HL-60 (cell line): ENCODE measurements at regions not wholly inside any gene's neighbourhood (a gene's known extent, or its start where the extent isn't known, plus 50 kb on each side); places are given as distances from the start of the nearest gene placed in this dataset.
A peak's percentile ranks its signal among the peaks of the same experiment; 100 is the strongest.
"Not testable (repeated sequence)": the region's sequence is repeated elsewhere in the genome, so short reads cannot be mapped to it uniquely, and the experiment has no call there.

Experiments
- DNase-seq, 2 experiments: peaks; one replicate each; pipeline ENCODE4 v3.0.0-alpha.2; 2010 to 2020; ENCODE audit warnings: low read depth in 1 of 2, low spot score in 1 of 2
- H3K27ac ChIP-seq: fragments of 250-450 bp; sonication (Bioruptor Pico); replicated peaks from 2 replicates; pipeline ENCODE4 v1.5.1; 2020; ENCODE audit warnings: mild to moderate bottlenecking, moderate library complexity
- H3K27me3 ChIP-seq: fragments of 250-450 bp; sonication (Bioruptor Pico); 2 replicates; pipeline ENCODE4 v1.5.1; 2021; ENCODE audit warnings: mild to moderate bottlenecking, moderate library complexity; ENCODE audit not compliant: insufficient read depth, poor library complexity, severe bottlenecking
- H3K4me3 ChIP-seq: replicated peaks from 2 replicates; pipeline ENCODE4 v1.5.1; 2011; ENCODE audit warnings: mild to moderate bottlenecking, control low read depth, low read length; ENCODE audit not compliant: insufficient read depth

DNA sequence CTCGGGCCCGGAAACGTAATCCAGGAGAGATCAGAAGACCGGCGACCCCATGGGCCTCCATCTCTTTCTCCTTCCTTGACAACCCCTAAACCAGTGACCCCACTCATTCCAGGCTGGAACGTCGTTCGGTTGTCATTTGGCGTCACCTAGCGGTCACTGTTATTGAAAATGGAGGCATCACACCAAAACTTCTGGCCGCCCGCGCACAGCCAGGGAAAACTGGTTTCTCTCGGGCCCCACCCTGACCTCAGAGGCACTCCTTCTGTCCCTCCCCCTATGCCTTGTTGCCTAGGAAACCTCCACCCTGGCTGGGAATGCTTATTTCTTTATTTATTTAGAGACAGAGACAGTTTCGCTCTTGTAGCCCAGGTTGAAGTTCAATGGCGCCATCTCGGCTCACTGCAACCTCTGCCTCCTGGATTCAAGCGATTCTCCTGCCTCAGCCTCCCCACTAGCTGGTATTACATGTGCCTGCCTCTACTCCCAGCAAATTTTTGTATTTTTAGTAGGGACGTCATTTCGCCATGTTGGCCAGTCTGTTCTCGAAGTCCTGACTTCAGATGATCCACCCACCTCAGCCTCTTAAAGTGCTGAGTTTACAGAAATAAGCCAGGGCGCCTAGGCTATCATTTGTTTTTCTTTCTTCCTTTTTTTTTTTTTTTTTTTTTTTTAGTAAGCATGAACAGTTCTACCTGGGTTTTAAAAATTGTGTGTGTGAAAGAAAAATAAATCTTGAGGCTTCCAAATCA is 2144.1 kb upstream of the TPTE start:
- H3K27ac ChIP-seq, DNase-seq, H3K27me3 ChIP-seq, H3K4me3 ChIP-seq: not testable (repeated sequence)

DNA sequence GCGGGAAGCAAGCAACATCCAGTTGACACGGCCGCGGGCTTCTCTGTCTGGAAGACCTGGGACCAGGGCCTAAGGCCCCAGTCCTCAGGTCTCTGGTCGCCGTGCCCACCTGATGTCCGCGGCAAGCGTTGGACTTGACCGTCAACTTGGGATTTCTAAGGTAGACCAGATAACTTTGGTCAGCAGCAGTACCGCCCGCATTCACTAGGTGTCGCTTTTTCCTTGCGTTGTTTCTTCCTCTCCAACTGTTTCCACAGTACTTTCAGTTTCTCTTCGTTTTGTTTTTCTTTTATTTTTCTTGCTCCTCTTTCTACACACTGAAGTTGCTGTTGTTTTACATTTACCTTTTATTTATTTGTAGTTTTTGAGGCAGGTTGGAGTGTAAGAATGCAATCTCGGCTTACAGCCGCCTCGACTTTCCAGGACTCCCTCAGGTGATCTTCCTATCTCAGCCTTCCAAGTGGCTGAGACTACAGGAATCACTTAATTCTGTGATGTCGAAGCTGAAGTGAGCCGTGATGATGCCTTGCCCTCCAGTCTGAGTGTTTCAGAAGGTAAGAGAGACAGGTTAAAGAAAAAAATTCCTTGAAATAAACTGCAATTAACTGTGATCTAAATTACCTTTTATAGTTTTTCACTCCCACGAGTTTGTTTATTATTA is 2140.8 kb upstream of the TPTE start:
- DNase-seq, H3K27ac ChIP-seq, H3K4me3 ChIP-seq, H3K27me3 ChIP-seq: not testable (repeated sequence)

DNA sequence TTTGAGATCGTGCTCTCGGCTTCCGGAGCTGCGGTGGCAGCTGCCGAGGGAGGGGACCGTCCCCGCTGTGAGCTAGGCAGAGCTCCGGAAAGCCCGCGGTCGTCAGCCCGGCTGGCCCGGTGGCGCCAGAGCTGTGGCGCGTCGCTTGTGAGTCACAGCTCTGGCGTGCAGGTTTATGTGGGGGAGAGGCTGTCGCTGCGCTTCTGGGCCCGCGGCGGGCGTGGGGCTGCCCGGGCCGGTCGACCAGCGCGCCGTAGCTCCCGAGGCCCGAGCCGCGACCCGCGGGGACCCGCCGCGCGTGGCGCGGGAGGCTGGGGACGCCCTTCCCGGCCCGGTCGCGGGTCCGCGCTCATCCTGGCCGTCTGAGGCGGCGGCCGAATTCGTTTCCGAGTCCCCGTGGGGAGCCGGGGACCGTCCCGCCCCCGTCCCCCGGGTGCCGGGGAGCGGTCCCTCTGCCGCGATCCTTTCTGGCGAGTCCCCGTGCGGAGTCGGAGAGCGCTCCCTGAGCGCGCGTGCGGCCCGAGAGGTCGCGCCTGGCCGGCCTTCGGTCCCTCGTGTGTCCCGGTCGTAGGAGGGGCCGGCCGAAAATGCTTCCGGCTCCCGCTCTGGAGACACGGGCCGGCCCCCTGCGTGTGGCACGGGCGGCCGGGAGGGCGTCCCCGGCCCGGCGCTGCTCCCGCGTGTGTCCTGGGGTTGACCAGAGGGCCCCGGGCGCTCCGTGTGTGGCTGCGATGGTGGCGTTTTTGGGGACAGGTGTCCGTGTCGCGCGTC is 2133.0 kb upstream of the TPTE start:
- H3K27me3 ChIP-seq, H3K27ac ChIP-seq, DNase-seq, H3K4me3 ChIP-seq: not testable (repeated sequence)

DNA sequence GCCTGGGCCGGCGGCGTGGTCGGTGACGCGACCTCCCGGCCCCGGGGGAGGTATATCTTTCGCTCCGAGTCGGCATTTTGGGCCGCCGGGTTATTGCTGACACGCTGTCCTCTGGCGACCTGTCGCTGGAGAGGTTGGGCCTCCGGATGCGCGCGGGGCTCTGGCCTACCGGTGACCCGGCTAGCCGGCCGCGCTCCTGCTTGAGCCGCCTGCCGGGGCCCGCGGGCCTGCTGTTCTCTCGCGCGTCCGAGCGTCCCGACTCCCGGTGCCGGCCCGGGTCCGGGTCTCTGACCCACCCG is 2132.5 kb upstream of the TPTE start:
- not testable (repeated sequence) for H3K27ac ChIP-seq, H3K27me3 ChIP-seq, DNase-seq, H3K4me3 ChIP-seq

DNA sequence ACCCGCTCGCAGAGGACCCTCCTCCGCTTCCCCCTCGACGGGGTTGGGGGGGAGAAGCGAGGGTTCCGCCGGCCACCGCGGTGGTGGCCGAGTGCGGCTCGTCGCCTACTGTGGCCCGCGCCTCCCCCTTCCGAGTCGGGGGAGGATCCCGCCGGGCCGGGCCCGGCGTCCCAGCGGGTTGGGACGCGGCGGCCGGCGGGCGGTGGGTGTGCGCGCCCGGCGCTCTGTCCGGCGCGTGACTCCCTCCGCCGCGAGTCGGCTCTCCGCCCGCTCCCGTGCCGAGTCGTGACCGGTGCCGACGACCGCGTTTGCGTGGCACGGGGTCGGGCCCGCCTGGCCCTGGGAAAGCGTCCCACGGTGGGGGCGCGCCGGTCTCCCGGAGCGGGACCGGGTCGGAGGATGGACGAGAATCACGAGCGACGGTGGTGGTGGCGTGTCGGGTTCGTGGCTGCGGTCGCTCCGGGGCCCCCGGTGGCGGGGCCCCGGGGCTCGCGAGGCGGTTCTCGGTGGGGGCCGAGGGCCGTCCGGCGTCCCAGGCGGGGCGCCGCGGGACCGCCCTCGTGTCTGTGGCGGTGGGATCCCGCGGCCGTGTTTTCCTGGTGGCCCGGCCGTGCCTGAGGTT is 2130.7 kb upstream of the TPTE start:
- H3K27me3 ChIP-seq, H3K27ac ChIP-seq, H3K4me3 ChIP-seq, DNase-seq: not testable (repeated sequence)

DNA sequence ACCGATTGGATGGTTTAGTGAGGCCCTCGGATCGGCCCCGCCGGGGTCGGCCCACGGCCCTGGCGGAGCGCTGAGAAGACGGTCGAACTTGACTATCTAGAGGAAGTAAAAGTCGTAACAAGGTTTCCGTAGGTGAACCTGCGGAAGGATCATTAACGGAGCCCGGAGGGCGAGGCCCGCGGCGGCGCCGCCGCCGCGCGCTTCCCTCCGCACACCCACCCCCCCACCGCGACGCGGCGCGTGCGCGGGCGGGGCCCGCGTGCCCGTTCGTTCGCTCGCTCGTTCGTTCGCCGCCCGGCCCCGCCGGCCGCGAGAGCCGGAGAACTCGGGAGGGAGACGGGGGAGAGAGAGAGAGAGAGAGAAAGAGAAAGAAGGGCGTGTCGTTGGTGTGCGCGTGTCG is 2127.0 kb upstream of the TPTE start:
- not testable (repeated sequence) for H3K27ac ChIP-seq, DNase-seq, H3K27me3 ChIP-seq, H3K4me3 ChIP-seq

DNA sequence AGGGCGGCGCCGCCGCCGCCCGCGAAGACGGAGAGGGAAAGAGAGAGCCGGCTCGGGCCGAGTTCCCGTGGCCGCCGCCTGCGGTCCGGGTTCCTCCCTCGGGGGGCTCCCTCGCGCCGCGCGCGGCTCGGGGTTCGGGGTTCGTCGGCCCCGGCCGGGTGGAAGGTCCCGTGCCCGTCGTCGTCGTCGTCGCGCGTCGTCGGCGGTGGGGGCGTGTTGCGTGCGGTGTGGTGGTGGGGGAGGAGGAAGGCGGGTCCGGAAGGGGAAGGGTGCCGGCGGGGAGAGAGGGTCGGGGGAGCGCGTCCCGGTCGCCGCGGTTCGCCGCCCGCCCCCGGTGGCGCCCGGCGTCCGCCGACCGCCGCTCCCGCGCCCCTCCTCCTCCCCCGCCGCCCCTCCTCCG is 2125.4 kb upstream of the TPTE start:
- not testable (repeated sequence) for DNase-seq, H3K4me3 ChIP-seq, H3K27me3 ChIP-seq, H3K27ac ChIP-seq

DNA sequence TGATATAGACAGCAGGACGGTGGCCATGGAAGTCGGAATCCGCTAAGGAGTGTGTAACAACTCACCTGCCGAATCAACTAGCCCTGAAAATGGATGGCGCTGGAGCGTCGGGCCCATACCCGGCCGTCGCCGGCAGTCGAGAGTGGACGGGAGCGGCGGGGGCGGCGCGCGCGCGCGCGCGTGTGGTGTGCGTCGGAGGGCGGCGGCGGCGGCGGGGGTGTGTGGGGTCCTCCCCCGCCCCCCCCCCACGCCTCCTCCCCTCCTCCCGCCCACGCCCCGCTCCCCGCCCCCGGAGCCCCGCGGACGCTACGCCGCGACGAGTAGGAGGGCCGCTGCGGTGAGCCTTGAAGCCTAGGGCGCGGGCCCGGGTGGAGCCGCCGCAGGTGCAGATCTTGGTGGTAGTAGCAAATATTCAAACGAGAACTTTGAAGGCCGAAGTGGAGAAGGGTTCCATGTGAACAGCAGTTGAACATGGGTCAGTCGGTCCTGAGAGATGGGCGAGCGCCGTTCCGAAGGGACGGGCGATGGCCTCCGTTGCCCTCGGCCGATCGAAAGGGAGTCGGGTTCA is 2122.4 kb upstream of the TPTE start:
- DNase-seq, H3K4me3 ChIP-seq, H3K27ac ChIP-seq, H3K27me3 ChIP-seq: not testable (repeated sequence)

DNA sequence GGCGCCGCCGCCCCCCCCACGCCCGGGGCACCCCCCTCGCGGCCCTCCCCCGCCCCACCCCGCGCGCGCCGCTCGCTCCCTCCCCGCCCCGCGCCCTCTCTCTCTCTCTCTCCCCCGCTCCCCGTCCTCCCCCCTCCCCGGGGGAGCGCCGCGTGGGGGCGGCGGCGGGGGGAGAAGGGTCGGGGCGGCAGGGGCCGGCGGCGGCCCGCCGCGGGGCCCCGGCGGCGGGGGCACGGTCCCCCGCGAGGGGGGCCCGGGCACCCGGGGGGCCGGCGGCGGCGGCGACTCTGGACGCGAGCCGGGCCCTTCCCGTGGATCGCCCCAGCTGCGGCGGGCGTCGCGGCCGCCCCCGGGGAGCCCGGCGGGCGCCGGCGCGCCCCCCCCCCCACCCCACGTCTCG is 2121.5 kb upstream of the TPTE start:
- H3K27ac ChIP-seq, H3K27me3 ChIP-seq, DNase-seq, H3K4me3 ChIP-seq: not testable (repeated sequence)

DNA sequence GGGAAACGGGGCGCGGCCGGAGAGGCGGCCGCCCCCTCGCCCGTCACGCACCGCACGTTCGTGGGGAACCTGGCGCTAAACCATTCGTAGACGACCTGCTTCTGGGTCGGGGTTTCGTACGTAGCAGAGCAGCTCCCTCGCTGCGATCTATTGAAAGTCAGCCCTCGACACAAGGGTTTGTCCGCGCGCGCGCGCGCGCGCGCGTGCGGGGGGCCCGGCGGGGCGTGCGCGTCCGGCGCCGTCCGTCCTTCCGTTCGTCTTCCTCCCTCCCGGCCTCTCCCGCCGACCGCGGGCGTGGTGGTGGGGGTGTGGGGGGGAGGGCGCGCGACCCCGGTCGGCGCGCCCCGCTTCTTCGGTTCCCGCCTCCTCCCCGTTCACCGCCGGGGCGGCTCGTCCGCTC is 2119.6 kb upstream of the TPTE start:
- H3K27me3 ChIP-seq, H3K27ac ChIP-seq, H3K4me3 ChIP-seq, DNase-seq: not testable (repeated sequence)

DNA sequence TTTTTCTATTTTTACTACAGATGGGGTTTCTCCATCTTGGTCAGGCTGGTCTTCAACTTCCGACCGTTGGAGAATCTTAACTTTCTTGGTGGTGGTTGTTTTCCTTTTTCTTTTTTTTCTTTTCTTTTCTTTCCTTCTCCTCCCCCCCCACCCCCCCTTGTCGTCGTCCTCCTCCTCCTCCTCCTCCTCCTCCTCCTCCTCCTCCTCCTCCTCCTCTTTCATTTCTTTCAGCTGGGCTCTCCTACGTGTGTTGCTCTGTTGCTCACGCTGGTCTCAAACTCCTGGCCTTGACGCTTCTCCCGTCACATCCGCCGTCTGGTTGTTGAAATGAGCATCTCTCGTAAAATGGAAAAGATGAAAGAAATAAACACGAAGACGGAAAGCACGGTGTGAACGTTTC is 2115.1 kb upstream of the TPTE start:
- H3K27me3 ChIP-seq, H3K27ac ChIP-seq, DNase-seq, H3K4me3 ChIP-seq: not testable (repeated sequence)

DNA sequence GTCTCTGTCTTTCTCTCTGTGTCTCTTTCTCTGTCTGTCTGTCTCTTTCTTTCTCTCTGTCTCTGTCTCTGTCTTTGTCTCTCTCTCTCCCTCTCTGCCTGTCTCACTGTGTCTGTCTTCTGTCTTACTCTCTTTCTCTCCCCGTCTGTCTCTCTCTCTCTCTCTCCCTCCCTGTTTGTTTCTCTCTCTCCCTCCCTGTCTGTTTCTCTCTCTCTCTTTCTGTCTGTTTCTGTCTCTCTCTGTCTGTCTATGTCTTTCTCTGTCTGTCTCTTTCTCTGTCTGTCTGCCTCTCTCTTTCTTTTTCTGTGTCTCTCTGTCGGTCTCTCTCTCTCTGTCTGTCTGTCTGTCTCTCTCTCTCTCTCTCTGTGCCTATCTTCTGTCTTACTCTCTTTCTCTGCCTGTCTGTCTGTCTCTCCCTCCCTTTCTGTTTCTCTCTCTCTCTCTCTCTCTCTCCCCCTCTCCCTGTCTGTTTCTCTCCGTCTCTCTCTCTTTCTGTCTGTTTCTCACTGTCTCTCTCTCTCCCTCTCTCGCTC is 2110.2 kb upstream of the TPTE start:
- not testable (repeated sequence) for H3K4me3 ChIP-seq, DNase-seq, H3K27me3 ChIP-seq, H3K27ac ChIP-seq

DNA sequence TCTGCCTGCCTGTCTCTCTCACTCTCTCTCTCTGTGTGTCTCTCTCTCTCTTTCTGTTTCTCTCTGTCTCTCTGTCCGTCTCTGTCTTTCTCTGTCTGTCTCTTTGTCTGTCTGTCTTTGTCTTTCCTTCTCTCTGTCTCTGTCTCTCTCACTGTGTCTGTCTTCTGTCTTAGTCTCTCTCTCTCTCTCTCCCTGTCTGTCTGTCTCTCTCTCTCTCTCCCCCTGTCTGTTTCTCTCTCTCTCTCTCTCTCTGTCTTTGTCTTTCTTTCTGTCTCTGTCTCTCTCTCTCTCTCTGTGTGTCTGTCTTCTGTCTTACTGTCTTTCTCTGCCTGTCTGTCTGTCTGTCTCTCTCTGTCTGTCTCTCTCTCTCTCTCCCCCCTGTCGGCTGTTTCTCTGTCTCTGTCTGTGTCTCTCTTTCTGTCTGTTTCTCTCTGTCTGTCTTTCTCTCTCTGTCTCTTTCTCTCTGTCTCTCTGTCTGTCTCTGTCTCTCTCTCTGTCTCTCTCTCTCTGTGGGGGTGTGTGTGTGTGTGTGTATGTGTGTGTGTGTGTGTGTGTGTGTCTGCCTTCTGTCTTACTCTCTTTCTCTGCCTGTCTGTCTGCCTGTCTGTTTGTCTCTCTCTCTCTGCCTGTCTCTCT is 2101.3 kb upstream of the TPTE start:
- DNase-seq: peak in 1 of 2 experiments; percentile 0

More for the DNA sequence above, 2101.3 kb upstream of the TPTE start:
- H3K27me3 ChIP-seq, H3K4me3 ChIP-seq, H3K27ac ChIP-seq: not testable (repeated sequence)
